HEK293 (cell line): ENCODE measurements at regions not wholly inside any gene's neighbourhood (a gene's known extent, or its start where the extent isn't known, plus 50 kb on each side); places are given as distances from the start of the nearest gene placed in this dataset.
A peak's percentile ranks its signal among the peaks of the same experiment; 100 is the strongest.

Experiments used
- CTCF ChIA-PET: fragments of 350-600 bp; formaldehyde crosslinking; extraction: SDS; loops from one replicate; lab custom pipeline; 2021; ENCODE audit warnings: antibody characterized with exemption; lab: Yijun Ruan, JAX
- POLR2A ChIA-PET: fragments of 300-600 bp; formaldehyde crosslinking; extraction: SDS; loops from one replicate; lab custom pipeline; 2020; ENCODE audit warnings: antibody characterized with exemption, inconsistent platforms; lab: Yijun Ruan, JAX
- H3K27ac ChIP-seq: fragments of 200-500 bp; sonication (Bioruptor generic); 2 replicates; pipeline ENCODE4 v1.5.1; 2014; ENCODE audit warnings: low read depth, low read length, control low read depth, inconsistent platforms; ENCODE audit errors: extremely low read depth
- H3K36me3 ChIP-seq, 2 experiments: fragments of 200-500 bp in 1 of 2; sonication (Bioruptor generic) in 1 of 2; 1 replicate in 1 of 2; 2 replicates in 1 of 2; pipeline ENCODE4 v1.5.1; 2014 to 2017; ENCODE audit warnings: inconsistent platforms in 2 of 2, low read length in 2 of 2; ENCODE audit not compliant: control insufficient read depth in 2 of 2, insufficient read depth in 1 of 2
- H3K4me1 ChIP-seq: fragments of 200-500 bp; sonication (Bioruptor generic); 2 replicates; pipeline ENCODE4 v1.5.1; 2014; ENCODE audit warnings: mild to moderate bottlenecking, low read length, inconsistent platforms; ENCODE audit not compliant: control insufficient read depth, insufficient read depth
- H3K4me3 ChIP-seq: 2 replicates; pipeline ENCODE4 v1.5.1; 2011; ENCODE audit warnings: low read depth, mild to moderate bottlenecking, control low read depth, low read length, moderate library complexity
- H3K9me3 ChIP-seq: fragments of 200-500 bp; sonication (Bioruptor generic); 2 replicates; pipeline ENCODE4 v1.5.1; 2014; ENCODE audit warnings: low read depth, low read length, inconsistent platforms; ENCODE audit not compliant: control insufficient read depth, insufficient read depth
- FEZF1 ChIP-seq: fragments of 450-650 bp; formaldehyde crosslinking; IDR thresholded peaks from 2 replicates; pipeline ENCODE4 v1.5.1; 2016; ENCODE audit warnings: missing biosample characterization, missing genetic modification characterization
- GLIS1 ChIP-seq: fragments of 450-650 bp; formaldehyde crosslinking; IDR thresholded peaks from 2 replicates; pipeline ENCODE4 v1.5.1; 2016; ENCODE audit warnings: missing biosample characterization, missing genetic modification characterization
- HOXA7 ChIP-seq: sonication (generic); formaldehyde crosslinking; IDR thresholded peaks from 2 replicates; pipeline ENCODE4 v1.8.1; 2022; ENCODE audit warnings: missing genetic modification reagents, borderline replicate concordance
- HOXD13 ChIP-seq: sonication (generic); formaldehyde crosslinking; IDR thresholded peaks from 2 replicates; pipeline ENCODE4 v1.8.0; 2022; ENCODE audit warnings: missing genetic modification reagents, borderline replicate concordance
- OSR2 ChIP-seq: fragments of 450-650 bp; formaldehyde crosslinking; IDR thresholded peaks from 2 replicates; pipeline ENCODE4 v1.5.1; 2016; ENCODE audit warnings: missing biosample characterization, missing genetic modification characterization
- OVOL3 ChIP-seq: fragments of 450-650 bp; formaldehyde crosslinking; IDR thresholded peaks from 2 replicates; pipeline ENCODE4 v1.5.1; 2016; ENCODE audit warnings: missing biosample characterization, missing genetic modification characterization
- SP7 ChIP-seq: fragments of 450-650 bp; formaldehyde crosslinking; IDR thresholded peaks from 2 replicates; pipeline ENCODE4 v1.5.1; 2016; ENCODE audit warnings: missing biosample characterization, missing genetic modification characterization
- TCF7L2 ChIP-seq: IDR thresholded peaks from 2 replicates; pipeline ENCODE4 v1.6.1; 2011; ENCODE audit warnings: low read depth, mild to moderate bottlenecking, inconsistent platforms, low read length, moderate library complexity, borderline replicate concordance
- ZNF202 ChIP-seq: fragments of 450-650 bp; formaldehyde crosslinking; IDR thresholded peaks from 2 replicates; pipeline ENCODE4 v1.5.1; 2016; ENCODE audit warnings: missing biosample characterization, missing genetic modification characterization, borderline replicate concordance
- ZNF366 ChIP-seq: fragments of 450-650 bp; formaldehyde crosslinking; conservative IDR thresholded peaks from 2 replicates; pipeline ENCODE4 v1.5.1; 2016; ENCODE audit warnings: missing biosample characterization, missing genetic modification characterization
- ZNF433 ChIP-seq: fragments of 450-650 bp; formaldehyde crosslinking; IDR thresholded peaks from 2 replicates; pipeline ENCODE4 v1.5.1; 2016; ENCODE audit warnings: missing biosample characterization, missing genetic modification characterization, low read depth
- ZNF596 ChIP-seq: fragments of 450-650 bp; IDR thresholded peaks from 2 replicates; pipeline ENCODE4 v1.5.0; 2018; ENCODE audit warnings: missing biosample characterization, mild to moderate bottlenecking, missing genetic modification characterization, moderate library complexity
- ZSCAN30 ChIP-seq: fragments of 450-650 bp; IDR thresholded peaks from 2 replicates; pipeline ENCODE4 v1.5.1; 2018; ENCODE audit warnings: missing biosample characterization, mild to moderate bottlenecking, missing genetic modification characterization, moderate library complexity
- ZXDB ChIP-seq: fragments of 450-650 bp; formaldehyde crosslinking; IDR thresholded peaks from 2 replicates; pipeline ENCODE4 v1.5.1; 2016; ENCODE audit warnings: missing biosample characterization, missing genetic modification characterization
- TF ChIP-seq, protein P1 (sequence below): fragments of 450-650 bp; formaldehyde crosslinking; IDR thresholded peaks from 2 replicates; pipeline ENCODE4 v1.5.1; 2017; ENCODE audit warnings: missing biosample characterization, missing genetic modification characterization
- TF ChIP-seq, protein P2 (sequence below): fragments of 450-650 bp; formaldehyde crosslinking; IDR thresholded peaks from 2 replicates; pipeline ENCODE4 v1.5.1; 2016; ENCODE audit warnings: missing biosample characterization, missing genetic modification characterization
- TF ChIP-seq, protein P3 (sequence below): fragments of 450-650 bp; formaldehyde crosslinking; IDR thresholded peaks from 2 replicates; pipeline ENCODE4 v1.5.1; 2016; ENCODE audit warnings: missing biosample characterization, missing genetic modification characterization
- TF ChIP-seq, protein P4 (sequence below): fragments of 450-650 bp; formaldehyde crosslinking; IDR thresholded peaks from 2 replicates; pipeline ENCODE4 v1.5.1; 2016; ENCODE audit warnings: missing biosample characterization, missing genetic modification characterization, borderline replicate concordance
- TF ChIP-seq, protein P5 (sequence below): fragments of 450-650 bp; formaldehyde crosslinking; IDR thresholded peaks from 2 replicates; pipeline ENCODE4 v1.5.1; 2017; ENCODE audit warnings: missing biosample characterization, missing genetic modification characterization
- TF ChIP-seq, protein P6 (sequence below): fragments of 450-650 bp; formaldehyde crosslinking; IDR thresholded peaks from 2 replicates; pipeline ENCODE4 v1.5.1; 2016; ENCODE audit warnings: missing biosample characterization, missing genetic modification characterization
- TF ChIP-seq, protein P7 (sequence below): fragments of 450-650 bp; IDR thresholded peaks from 2 replicates; pipeline ENCODE4 v1.5.1; 2018; ENCODE audit warnings: missing biosample characterization, mild to moderate bottlenecking, missing genetic modification characterization

DNA sequence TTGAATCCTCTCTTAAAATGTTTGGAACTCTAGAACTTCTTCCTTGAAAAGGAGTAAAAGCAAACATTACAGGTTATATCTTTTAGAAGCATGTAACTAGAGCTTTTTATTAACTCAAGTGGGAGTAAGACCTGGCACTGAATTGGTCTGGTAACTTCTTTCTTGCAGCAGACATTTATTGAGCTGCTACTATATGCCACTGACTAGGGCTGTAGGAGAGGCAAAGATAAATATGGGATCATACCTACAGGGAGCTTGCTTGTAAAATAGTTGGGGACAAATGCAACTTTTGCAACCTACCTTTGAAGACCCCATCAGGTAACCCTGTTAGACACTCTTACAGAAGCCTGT lies 231.9 kb upstream of the TUT7 start (continued):
- TF ChIP-seq, protein P1, sequence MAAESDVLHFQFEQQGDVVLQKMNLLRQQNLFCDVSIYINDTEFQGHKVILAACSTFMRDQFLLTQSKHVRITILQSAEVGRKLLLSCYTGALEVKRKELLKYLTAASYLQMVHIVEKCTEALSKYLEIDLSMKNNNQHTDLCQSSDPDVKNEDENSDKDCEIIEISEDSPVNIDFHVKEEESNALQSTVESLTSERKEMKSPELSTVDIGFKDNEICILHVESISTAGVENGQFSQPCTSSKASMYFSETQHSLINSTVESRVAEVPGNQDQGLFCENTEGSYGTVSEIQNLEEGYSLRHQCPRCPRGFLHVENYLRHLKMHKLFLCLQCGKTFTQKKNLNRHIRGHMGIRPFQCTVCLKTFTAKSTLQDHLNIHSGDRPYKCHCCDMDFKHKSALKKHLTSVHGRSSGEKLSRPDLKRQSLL (tag by site-specific recombination) = no peak
- no peak for TF ChIP-seq HOXA7 (CRISPR knock-in tag)
- TF ChIP-seq OVOL3 (tag by site-specific recombination) = 0 out of 2 replicates have a peak, but pooled peaks have one; percentile 2
- TF ChIP-seq, protein P2, sequence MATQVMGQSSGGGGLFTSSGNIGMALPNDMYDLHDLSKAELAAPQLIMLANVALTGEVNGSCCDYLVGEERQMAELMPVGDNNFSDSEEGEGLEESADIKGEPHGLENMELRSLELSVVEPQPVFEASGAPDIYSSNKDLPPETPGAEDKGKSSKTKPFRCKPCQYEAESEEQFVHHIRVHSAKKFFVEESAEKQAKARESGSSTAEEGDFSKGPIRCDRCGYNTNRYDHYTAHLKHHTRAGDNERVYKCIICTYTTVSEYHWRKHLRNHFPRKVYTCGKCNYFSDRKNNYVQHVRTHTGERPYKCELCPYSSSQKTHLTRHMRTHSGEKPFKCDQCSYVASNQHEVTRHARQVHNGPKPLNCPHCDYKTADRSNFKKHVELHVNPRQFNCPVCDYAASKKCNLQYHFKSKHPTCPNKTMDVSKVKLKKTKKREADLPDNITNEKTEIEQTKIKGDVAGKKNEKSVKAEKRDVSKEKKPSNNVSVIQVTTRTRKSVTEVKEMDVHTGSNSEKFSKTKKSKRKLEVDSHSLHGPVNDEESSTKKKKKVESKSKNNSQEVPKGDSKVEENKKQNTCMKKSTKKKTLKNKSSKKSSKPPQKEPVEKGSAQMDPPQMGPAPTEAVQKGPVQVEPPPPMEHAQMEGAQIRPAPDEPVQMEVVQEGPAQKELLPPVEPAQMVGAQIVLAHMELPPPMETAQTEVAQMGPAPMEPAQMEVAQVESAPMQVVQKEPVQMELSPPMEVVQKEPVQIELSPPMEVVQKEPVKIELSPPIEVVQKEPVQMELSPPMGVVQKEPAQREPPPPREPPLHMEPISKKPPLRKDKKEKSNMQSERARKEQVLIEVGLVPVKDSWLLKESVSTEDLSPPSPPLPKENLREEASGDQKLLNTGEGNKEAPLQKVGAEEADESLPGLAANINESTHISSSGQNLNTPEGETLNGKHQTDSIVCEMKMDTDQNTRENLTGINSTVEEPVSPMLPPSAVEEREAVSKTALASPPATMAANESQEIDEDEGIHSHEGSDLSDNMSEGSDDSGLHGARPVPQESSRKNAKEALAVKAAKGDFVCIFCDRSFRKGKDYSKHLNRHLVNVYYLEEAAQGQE = no peak
- TF ChIP-seq ZNF596 (tag by site-specific recombination) = no peak
- no peak for TF ChIP-seq ZNF202 (tag by site-specific recombination)
- TF ChIP-seq ZSCAN30 (tag by site-specific recombination) = 0 out of 2 replicates have a peak, but pooled peaks have one; percentile 42

DNA sequence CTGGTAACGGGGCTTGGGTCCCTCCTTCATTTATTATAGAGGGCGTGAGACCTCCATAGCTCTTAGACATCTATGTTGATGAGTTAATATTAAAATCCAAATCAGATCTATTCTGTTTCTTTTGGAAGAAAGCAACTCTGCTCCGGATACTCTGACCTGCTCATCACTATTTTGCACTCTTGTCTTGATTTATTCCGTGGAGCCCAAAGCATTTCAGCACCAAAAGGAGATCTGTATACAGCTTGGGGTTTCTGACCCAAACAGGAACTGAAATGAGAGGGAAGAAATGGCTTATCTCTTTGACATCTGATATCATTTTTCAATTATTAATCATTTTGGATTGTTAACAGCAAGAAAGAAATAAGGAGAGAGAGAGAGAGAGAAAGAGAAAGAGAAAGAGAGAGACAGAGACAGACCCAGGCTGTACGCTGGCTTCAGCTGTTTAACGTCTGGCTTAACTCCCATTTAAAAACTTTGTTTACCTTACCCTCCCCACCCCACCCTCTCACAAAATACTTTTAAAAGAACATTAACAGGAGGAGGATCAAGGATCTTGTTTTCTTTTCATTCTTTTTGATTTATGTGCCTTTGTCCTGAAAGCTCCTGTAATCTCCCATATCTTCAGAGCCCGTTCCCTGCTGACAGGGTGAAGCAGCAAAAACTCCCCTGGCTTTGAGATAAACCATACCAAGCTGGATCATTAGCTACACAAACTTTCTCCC lies 231.4 kb upstream of the TUT7 start:
- Histone ChIP-seq H3K4me3 (no peak overlapping the region), H3K4me1 (peaks cover 11% of the 10 kb centered on the region), H3K9me3 (no peaks in the 10 kb centered on the region), H3K27ac (peak overlapping the region; percentile 73), H3K36me3 (no peaks in the 10 kb centered on the region)
- ChIA-PET CTCF (interaction anchor here (0.5 to 1.0 kb wide), 5 partner anchors 9 to 151 kb away, joined by 3 to 7 read pairs (median 3); no protein-coding TSS in a partner anchor), POLR2A (interaction anchor here (0.6 to 0.8 kb wide), 4 partner anchors 15 to 383 kb away, joined by 5 to 7 read pairs (median 6); partner anchors contain the start of gene GAS1)
- TF ChIP-seq ZNF433 (tag by site-specific recombination) = no peak
- TF ChIP-seq HOXD13 (CRISPR knock-in tag) = no peak
- peak; percentile 41; the same call in 1 of the 2 replicates for TF ChIP-seq ZNF366 (tag by site-specific recombination)
- peak; percentile 82 for TF ChIP-seq ZXDB (tag by site-specific recombination)
- peak; percentile 83 for TF ChIP-seq OSR2 (tag by site-specific recombination)
- TF ChIP-seq, protein P3, sequence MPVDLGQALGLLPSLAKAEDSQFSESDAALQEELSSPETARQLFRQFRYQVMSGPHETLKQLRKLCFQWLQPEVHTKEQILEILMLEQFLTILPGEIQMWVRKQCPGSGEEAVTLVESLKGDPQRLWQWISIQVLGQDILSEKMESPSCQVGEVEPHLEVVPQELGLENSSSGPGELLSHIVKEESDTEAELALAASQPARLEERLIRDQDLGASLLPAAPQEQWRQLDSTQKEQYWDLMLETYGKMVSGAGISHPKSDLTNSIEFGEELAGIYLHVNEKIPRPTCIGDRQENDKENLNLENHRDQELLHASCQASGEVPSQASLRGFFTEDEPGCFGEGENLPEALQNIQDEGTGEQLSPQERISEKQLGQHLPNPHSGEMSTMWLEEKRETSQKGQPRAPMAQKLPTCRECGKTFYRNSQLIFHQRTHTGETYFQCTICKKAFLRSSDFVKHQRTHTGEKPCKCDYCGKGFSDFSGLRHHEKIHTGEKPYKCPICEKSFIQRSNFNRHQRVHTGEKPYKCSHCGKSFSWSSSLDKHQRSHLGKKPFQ (tag by site-specific recombination) = 0 out of 2 replicates have a peak, but pooled peaks have one; percentile 53
- peak; percentile 92 for TF ChIP-seq TCF7L2
- TF ChIP-seq, protein P4, sequence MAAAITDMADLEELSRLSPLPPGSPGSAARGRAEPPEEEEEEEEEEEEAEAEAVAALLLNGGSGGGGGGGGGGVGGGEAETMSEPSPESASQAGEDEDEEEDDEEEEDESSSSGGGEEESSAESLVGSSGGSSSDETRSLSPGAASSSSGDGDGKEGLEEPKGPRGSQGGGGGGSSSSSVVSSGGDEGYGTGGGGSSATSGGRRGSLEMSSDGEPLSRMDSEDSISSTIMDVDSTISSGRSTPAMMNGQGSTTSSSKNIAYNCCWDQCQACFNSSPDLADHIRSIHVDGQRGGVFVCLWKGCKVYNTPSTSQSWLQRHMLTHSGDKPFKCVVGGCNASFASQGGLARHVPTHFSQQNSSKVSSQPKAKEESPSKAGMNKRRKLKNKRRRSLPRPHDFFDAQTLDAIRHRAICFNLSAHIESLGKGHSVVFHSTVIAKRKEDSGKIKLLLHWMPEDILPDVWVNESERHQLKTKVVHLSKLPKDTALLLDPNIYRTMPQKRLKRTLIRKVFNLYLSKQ = 0 out of 2 replicates have a peak, but pooled peaks have one; percentile 33
- TF ChIP-seq SP7 (tag by site-specific recombination) = peak; percentile 81
- TF ChIP-seq, protein P5, sequence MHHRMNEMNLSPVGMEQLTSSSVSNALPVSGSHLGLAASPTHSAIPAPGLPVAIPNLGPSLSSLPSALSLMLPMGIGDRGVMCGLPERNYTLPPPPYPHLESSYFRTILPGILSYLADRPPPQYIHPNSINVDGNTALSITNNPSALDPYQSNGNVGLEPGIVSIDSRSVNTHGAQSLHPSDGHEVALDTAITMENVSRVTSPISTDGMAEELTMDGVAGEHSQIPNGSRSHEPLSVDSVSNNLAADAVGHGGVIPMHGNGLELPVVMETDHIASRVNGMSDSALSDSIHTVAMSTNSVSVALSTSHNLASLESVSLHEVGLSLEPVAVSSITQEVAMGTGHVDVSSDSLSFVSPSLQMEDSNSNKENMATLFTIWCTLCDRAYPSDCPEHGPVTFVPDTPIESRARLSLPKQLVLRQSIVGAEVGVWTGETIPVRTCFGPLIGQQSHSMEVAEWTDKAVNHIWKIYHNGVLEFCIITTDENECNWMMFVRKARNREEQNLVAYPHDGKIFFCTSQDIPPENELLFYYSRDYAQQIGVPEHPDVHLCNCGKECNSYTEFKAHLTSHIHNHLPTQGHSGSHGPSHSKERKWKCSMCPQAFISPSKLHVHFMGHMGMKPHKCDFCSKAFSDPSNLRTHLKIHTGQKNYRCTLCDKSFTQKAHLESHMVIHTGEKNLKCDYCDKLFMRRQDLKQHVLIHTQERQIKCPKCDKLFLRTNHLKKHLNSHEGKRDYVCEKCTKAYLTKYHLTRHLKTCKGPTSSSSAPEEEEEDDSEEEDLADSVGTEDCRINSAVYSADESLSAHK (tag by site-specific recombination) = peak; percentile 49
- TF ChIP-seq FEZF1 = peak; percentile 83
- TF ChIP-seq, protein P6, sequence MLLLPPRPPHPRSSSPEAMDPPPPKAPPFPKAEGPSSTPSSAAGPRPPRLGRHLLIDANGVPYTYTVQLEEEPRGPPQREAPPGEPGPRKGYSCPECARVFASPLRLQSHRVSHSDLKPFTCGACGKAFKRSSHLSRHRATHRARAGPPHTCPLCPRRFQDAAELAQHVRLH = 0 out of 2 replicates have a peak, but pooled peaks have one; percentile 9
- TF ChIP-seq GLIS1 (tag by site-specific recombination) = peak; percentile 81
- TF ChIP-seq, protein P7, sequence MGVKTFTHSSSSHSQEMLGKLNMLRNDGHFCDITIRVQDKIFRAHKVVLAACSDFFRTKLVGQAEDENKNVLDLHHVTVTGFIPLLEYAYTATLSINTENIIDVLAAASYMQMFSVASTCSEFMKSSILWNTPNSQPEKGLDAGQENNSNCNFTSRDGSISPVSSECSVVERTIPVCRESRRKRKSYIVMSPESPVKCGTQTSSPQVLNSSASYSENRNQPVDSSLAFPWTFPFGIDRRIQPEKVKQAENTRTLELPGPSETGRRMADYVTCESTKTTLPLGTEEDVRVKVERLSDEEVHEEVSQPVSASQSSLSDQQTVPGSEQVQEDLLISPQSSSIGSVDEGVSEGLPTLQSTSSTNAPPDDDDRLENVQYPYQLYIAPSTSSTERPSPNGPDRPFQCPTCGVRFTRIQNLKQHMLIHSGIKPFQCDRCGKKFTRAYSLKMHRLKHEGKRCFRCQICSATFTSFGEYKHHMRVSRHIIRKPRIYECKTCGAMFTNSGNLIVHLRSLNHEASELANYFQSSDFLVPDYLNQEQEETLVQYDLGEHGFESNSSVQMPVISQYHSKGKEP = peak; percentile 35; the same call in 1 of the 2 replicates
